HG03354 (cell line): ENCODE measurements at regions not wholly inside any gene's neighbourhood (a gene's known extent, or its start where the extent isn't known, plus 50 kb on each side); places are given as distances from the start of the nearest gene placed in this dataset.

Source experiments
- ATAC-seq: cut with Tn5 transposase; IDR thresholded peaks from one replicate; pipeline ENCODE4 v1.9.1; 2021; ENCODE audit warnings: mild to moderate bottlenecking; ENCODE audit not compliant: unreplicated experiment, poor library complexity, severe bottlenecking

- ATAC-seq, result no peak
Observed at GRCh38 chr12:116628450-116628793, 69.2 kb downstream of the MAP1LC3B2 start.
